Tibial nerve (tissue), 4 donors: ENCODE measurements at regions not wholly inside any gene's neighbourhood (a gene's known extent, or its start where the extent isn't known, plus 50 kb on each side); places are given as distances from the start of the nearest gene placed in this dataset.

Experiments
- EP300 ChIP-seq, 2 donors: sonication (generic); formaldehyde crosslinking; IDR thresholded peaks; one replicate each; pipeline ENCODE4 v1.6.1; 2017; ENCODE audit warnings: antibody characterized with exemption in 2 of 2, mild to moderate bottlenecking in 1 of 2
- POLR2A ChIP-seq, 2 donors: fragments of 450-650 bp; IDR thresholded peaks; one replicate each; pipeline ENCODE4 v1.6.1; 2017; ENCODE audit warnings: antibody characterized with exemption in 2 of 2, mild to moderate bottlenecking in 2 of 2, moderate library complexity in 2 of 2
- TF ChIP-seq, protein P1 (sequence below), 5 experiments: fragments of 200-600 bp in 3 of 5; fragments of 450-650 bp in 2 of 5; sonication (generic) in 3 of 5; IDR thresholded peaks; one replicate each; pipeline ENCODE4 v1.5.1; 2016 to 2019; ENCODE audit warnings: antibody characterized with exemption in 5 of 5, mild to moderate bottlenecking in 3 of 5, moderate library complexity in 2 of 5

DNA sequence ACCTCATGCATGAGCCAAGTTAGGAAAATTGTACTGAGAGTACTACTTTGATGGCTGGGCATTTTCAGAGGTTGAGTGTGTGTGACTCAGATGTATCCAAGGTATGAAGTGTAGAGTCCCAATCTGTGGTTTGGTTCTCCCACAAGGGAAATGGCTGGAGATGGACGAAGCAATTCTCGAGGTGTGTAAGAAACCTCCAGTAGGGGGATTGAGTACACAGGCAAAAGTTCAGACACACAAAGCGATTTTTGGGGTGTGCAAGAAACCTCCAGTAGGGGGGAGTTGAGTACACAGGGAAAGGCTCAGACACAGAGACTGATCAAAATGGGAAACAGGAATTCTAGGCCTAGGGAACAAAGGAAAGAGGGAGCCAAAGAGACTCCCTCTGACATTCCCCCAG lies 1536.3 kb downstream of the FAM181B start:
- no peak for TF ChIP-seq EP300 (IDR thresholded peaks at IDR 0.05)
- TF ChIP-seq, protein P1, sequence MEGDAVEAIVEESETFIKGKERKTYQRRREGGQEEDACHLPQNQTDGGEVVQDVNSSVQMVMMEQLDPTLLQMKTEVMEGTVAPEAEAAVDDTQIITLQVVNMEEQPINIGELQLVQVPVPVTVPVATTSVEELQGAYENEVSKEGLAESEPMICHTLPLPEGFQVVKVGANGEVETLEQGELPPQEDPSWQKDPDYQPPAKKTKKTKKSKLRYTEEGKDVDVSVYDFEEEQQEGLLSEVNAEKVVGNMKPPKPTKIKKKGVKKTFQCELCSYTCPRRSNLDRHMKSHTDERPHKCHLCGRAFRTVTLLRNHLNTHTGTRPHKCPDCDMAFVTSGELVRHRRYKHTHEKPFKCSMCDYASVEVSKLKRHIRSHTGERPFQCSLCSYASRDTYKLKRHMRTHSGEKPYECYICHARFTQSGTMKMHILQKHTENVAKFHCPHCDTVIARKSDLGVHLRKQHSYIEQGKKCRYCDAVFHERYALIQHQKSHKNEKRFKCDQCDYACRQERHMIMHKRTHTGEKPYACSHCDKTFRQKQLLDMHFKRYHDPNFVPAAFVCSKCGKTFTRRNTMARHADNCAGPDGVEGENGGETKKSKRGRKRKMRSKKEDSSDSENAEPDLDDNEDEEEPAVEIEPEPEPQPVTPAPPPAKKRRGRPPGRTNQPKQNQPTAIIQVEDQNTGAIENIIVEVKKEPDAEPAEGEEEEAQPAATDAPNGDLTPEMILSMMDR (IDR thresholded peaks at IDR 0.05): no peak
- TF ChIP-seq POLR2A (IDR thresholded peaks at IDR 0.05): no peak
